Fibroblast of gingiva (primary cell): ENCODE measurements at regions not wholly inside any gene's neighbourhood (a gene's known extent, or its start where the extent isn't known, plus 50 kb on each side); places are given as distances from the start of the nearest gene placed in this dataset.

Experiments
- DNase-seq: peaks from one replicate; pipeline ENCODE4 v3.0.0-alpha.2; 2011; ENCODE audit warnings: low read depth

GRCh38 chr5:103498800-103499551 is 63.6 kb downstream of the NUDT12 start:
- DNase-seq = no peak

GRCh38 chr5:103498211-103498610 is 64.4 kb downstream of the NUDT12 start:
- DNase-seq = no peak

GRCh38 chr5:103497781-103498180 is 64.8 kb downstream of the NUDT12 start:
- no peak for DNase-seq

DNA sequence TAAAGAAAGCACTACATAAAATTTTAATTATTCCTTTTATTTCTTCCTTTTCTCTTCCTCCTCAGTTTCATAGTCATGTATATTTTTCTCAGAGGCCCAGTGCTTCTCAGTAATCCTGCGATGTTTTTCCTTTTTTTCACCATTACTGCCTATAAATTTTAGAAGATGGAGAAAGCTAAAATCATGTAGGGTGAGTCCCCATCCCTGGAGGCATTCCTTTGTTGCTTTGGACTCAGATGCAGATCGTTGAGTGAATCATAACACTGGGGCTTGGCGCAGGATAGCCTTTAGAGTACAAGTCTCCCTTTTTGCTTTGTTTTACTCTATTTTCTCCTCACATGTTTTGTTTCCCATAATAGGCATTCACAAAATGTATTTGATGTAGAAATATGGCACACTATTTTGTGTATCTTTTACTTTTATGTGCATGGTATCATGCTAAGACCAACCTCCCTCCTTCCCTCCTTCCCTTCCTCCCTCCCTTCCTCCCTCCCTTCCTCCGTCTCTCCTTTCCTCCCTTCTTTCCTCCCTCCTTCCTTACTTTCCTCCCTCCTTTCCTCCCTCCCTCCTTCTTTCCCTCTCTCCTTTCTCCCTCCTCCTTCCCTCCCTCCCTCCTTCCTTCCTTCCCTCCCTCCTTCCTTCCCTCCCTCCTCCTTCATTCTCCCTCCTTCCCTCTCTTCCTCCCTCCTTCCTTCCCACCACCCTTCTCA is 72.4 kb downstream of the NUDT12 start:
- DNase-seq = no peak

DNA sequence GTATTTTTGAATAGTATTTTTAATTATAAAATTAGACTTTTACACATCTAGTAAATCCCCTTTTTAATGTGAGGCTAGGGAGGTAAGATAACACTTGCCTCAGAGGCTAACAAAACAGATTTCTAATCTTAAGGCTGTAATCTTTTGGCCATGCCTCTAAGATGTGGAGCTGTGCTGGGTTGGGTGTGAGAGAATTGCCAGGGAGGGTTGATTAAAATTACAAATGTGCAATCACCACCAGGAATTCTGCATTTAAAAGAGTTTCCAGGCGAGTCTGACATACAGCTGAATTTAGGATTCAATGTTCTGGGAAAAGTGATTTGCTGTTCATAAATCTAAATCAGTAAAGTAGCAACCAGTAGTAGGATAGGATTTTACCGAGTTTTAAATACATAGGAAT is 73.3 kb downstream of the NUDT12 start:
- DNase-seq = no peak

- DNase-seq = no peak
These were observed 74.6 kb downstream of the NUDT12 start for GRCh38 chr5:103487822-103488493.

DNA sequence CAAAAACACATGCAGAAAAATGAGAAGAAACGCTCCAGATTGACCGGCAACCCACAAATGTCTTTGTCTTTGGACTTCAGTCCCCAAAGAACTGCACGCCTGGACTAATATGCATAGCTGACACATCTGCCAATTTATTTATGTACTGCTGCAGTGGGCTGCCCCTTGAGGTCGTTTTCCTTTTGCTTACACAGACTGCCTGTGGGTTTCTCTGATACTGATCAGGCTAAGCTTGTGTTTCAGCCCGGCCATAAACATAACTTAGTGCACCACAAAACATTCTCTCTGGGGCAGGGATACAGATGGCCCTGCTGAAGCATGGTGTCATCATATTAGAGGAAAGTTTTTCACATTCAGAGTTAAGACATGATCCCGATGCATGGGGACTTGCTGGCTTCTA is 75.4 kb downstream of the NUDT12 start:
- DNase-seq = no peak

DNA sequence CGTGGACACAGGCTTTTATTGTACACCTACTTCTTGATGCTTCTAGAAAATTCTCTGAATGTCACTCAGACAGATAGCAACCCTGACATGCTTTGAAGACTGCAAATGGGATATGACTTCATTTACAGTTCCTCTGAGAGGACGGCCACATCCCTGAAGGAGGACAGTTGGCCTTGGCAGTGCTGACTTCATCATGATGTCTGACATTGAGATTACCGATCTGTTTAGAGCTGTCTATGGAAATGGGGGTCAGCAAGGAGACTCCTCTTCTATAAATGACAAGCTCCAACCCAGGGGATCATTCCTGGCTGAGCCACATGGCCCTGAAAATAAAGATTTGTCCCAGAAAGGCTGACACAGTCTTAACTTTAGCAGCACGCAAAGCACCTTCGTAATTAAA is 75.8 kb downstream of the NUDT12 start:
- DNase-seq = no peak

DNA sequence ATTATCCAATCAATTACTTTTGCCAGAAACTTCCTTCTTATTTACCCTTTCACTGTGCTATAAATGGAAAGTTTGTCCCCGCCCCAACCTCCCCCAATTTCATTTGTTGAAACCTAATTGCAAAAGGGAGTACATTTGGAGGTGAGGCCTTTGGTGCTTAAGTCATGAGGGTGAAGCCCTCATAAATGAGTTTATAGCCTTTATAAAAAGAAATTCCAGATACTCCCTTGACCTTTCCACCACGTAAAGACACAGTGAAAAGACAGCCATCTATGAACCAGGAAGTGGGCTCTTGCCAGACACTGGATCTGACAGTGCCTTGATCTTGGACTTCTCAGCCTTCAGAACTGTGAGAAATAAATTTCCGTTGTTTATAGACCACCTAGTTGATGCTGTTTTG is 82.3 kb downstream of the NUDT12 start:
- DNase-seq = no peak

GRCh38 chr5:103477678-103478077 is 84.9 kb downstream of the NUDT12 start:
- no peak for DNase-seq

DNA sequence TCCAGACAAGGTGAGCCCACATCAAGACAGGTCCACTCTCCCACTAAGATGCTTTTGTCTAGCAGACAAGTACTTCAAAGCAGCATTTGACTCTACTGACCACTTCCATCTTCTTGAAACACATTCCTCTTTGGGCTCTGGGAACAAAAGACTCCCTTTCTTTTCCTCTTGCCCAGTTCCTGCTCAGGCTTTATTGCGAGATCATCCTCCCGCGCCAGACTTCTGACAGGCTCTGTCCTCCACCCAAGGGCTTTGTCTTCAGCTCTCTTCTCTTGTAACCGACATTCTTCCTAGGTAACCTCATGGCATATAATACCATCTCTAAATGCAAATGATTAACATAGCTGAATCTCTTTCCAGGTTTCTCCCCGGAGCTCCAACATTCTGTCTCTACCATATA is 85.8 kb downstream of the NUDT12 start:
- DNase-seq = no peak

DNA sequence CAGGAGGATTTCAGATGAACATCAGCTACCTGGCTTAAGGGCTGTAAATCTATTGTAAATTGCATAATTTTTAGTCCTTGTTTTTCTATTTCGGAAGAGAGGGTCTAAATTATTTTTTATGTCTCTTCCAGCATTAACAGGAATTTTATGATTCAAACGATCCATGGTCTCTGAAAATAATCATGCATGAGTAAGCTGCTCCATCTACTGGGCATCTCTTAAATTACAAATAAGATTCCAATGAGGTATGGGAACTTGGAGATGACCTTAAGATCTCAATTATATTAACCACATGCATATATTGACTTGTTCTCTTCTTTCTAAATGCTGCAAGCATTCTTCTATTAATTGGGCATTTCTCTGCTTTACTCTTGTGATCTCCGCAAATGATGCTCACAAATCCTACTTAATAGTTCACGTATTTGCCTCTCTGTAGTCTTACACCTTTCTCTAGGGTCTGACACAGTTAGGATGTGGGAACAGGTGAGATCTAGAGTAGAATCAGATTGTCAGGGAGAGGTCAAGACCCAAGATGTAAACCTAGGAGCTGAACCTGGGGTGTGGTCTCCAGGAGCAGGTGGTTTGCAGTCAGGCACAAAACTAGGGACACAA is 86.9 kb downstream of the NUDT12 start:
- peak; percentile 34 for DNase-seq

- DNase-seq = no peak
These were observed 87.9 kb downstream of the NUDT12 start for GRCh38 chr5:103474677-103475076.

DNA sequence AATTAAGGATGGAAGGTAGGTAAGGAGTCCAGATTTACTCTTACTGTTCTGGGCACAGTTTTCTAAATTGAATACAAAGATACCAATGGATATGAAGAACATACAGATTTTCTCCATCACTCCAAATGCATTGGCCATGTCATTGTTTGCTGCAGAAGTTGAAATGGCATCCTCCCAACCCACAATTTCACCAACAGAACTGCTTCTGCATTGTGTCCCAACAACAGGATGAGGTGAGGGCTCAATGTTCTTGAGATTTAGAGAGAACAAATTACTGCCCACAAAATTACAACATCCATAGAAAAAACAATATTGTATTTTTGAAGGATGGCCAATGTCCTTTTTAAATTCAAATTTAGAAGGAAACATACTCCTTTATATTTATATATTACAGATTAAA is 88.9 kb downstream of the NUDT12 start:
- peak; percentile 71 for DNase-seq

GRCh38 chr5:103472830-103473229 is 89.8 kb downstream of the NUDT12 start:
- DNase-seq = peak; percentile 65

- DNase-seq = peak; percentile 24
These were observed 90.3 kb downstream of the NUDT12 start for GRCh38 chr5:103472265-103472664.

DNA sequence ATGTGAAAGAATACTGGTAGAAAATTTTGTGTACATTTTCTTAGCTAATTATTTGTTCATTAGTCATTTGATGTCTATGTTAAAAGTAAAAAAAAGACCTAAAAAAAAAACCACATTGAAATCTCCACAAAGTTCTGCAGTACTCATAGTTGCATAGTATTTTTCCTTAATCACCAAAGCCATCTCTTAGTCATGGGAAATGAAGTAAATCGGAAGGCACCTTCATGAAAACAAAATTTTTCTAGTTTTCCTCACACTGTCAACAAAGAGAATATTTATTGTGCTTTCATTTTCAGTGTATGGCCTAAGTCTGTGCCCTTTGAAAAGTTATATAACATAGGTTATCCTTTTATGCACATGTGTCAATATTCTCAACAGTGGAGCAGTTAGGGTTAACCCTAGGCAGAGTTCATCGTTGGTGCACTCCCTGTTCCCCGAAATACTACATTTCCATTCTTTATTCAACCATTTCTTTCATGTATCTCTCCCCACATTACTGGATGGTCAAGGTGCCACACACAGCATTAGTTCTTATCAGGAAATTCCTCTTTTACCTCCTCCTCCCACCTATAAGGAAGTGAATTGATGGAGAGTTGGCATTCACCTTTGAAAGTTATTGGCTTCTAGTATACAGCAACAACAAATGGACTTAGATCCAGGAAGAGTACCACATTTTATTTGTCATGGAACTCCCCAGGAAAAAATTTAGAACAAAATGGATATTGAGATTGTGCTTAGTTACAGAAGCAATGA is 93.1 kb downstream of the NUDT12 start:
- no peak for DNase-seq

- DNase-seq = no peak
These were observed 94.8 kb downstream of the NUDT12 start for GRCh38 chr5:103467831-103468230.

DNA sequence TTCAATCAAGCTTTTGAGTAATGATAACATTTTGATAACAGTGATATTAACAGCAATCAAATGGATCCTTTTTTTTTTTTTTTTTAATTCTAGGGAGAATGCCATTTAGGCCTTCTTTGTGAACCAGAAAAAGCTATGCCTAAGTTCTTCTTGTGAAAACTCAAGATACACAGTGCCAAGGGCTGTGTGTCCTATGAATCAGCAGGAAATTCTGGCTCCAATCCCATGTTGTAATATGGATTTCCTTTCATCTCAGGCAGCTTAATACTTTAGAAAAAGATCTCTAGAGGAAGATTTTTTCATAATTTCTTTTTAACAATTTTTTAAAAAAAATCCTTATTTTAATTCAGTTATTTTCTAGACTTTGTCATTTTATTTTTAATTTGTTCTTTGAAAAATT is 96.1 kb downstream of the NUDT12 start:
- peak; percentile 66 for DNase-seq

GRCh38 chr5:103465891-103466290 is 96.7 kb downstream of the NUDT12 start:
- DNase-seq = peak; percentile 26

- no peak for DNase-seq
These were observed 97.6 kb downstream of the NUDT12 start for GRCh38 chr5:103464835-103465484.
